SH-SY5Y (cell line): ENCODE measurements at regions not wholly inside any gene's neighbourhood (a gene's known extent, or its start where the extent isn't known, plus 50 kb on each side); places are given as distances from the start of the nearest gene placed in this dataset.

ENCODE experiments used
- GATA2 ChIP-seq: IDR thresholded peaks from 2 replicates; pipeline ENCODE4 v1.6.1; 2011; ENCODE audit warnings: mild to moderate bottlenecking, low read depth, low read length
- GATA3 ChIP-seq: IDR thresholded peaks from 2 replicates; pipeline ENCODE4 v1.6.1; 2011; ENCODE audit warnings: low read depth, mild to moderate bottlenecking, low read length, moderate library complexity

GRCh38 chr2:43104106-43104505, 122.3 kb downstream of the ZFP36L2 start:
- TF ChIP-seq GATA2 (no peak), GATA3 (no peak)
